Activated T-cell treated with anti-CD3 and anti-CD28 coated beads, Interleukin-2, amount 50 U/mL, for 4 hours (primary cell): ENCODE measurements at regions not wholly inside any gene's neighbourhood (a gene's known extent, or its start where the extent isn't known, plus 50 kb on each side); places are given as distances from the start of the nearest gene placed in this dataset.
A peak's percentile ranks its signal among the peaks of the same experiment; 100 is the strongest.
"Not testable (repeated sequence)": the region's sequence is repeated elsewhere in the genome, so short reads cannot be mapped to it uniquely, and the experiment has no call there.

Source experiments
- ATAC-seq, 2 donors: fragments of 200-7000 bp; cut with Tn5 transposase; one replicate each; pipeline ENCODE4 v1.10.0; 2021
- DNase-seq: peaks from one replicate; pipeline ENCODE4 v3.0.0-alpha.2; 2020
- H3K27me3 Mint-ChIP-seq: one replicate; pipeline ENCODE4 v1.8.0; 2021; ENCODE audit warnings: low read depth, mixed read lengths
- H3K36me3 Mint-ChIP-seq: one replicate; pipeline ENCODE4 v1.8.0; 2022; ENCODE audit warnings: mixed read lengths; ENCODE audit not compliant: insufficient read depth
- H3K4me1 Mint-ChIP-seq: one replicate; pipeline ENCODE4 v1.8.0; 2021; ENCODE audit warnings: low read depth, mixed read lengths
- H3K4me3 Mint-ChIP-seq: one replicate; pipeline ENCODE4 v1.8.0; 2021; ENCODE audit warnings: mild to moderate bottlenecking, moderate library complexity, mixed read lengths
- H3K9me3 Mint-ChIP-seq: one replicate; pipeline ENCODE4 v1.8.0; 2021; ENCODE audit warnings: mixed read lengths

DNA sequence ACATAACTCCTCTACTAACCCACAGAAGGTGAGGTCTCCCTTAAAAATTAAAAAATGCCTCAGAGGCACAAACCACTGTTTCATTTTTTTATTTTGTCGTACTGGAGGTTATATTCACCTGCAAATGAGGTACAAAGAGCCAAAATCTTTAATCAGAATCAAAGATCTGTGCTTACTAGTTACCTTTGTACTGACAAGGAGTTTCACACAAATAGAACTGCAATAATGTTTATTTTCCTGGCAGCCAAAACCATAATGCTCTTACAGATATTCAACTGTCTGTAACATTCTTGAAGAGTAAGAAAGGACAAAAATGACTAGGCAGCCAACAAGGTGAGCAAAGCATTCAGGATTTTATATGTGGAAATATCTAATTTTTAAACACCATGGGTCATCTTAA, 105.1 kb upstream of the NOL4 start:
- DNase-seq (no peak), ATAC-seq (no peak)
- no peaks in the 10 kb centered on the region for H3K27me3 Mint-ChIP-seq
- no peaks in the 10 kb centered on the region for H3K36me3 Mint-ChIP-seq
- H3K9me3 Mint-ChIP-seq: peaks cover 4% of the 10 kb centered on the region
- no peak overlapping the region for H3K4me3 Mint-ChIP-seq
- H3K4me1 Mint-ChIP-seq: no peaks in the 10 kb centered on the region

DNA sequence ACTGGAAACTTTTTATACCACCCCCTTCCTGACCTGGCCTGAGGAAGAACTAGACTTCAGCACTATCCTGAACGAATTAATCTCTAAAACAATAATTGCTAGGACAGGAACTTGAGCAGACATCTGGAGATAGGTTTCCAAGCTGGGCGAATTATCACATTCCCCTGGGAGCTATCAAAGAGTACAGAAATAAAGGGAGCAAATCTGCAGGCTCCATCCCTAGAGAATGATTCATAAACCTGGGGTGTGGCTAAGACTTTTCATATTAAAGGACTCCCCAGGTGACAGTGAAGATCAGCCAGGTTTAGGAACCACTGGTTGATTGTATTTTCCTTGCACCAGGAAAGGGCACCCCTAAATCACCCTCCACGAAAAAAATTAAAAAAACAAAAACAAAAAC, 105.6 kb upstream of the NOL4 start:
- Mint-ChIP-seq H3K36me3 (no peaks in the 10 kb centered on the region), H3K9me3 (peaks cover 4% of the 10 kb centered on the region), H3K4me3 (no peak overlapping the region), H3K4me1 (no peaks in the 10 kb centered on the region), H3K27me3 (no peaks in the 10 kb centered on the region)
- DNase-seq: no peak
- ATAC-seq: no peak

DNA sequence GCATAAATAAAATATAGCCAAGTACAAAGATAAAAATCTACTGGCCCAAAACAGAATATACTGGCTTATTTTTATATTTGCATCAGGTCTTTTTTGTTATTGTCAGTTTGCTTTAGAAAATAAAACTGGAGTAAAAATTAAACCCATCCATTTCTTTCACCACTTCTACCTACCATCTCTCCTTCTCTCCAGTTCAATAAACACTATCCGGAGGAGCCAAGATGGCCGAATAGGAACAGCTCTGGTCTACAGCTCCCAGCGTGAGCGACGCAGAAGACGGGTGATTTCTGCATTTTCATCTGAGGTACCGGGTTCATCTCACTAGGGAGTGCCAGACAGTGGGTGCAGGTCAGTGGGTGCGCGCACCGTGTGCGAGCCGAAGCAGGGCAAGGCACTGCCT, 106.2 kb upstream of the NOL4 start:
- H3K4me1 Mint-ChIP-seq: not testable (repeated sequence)

DNA sequence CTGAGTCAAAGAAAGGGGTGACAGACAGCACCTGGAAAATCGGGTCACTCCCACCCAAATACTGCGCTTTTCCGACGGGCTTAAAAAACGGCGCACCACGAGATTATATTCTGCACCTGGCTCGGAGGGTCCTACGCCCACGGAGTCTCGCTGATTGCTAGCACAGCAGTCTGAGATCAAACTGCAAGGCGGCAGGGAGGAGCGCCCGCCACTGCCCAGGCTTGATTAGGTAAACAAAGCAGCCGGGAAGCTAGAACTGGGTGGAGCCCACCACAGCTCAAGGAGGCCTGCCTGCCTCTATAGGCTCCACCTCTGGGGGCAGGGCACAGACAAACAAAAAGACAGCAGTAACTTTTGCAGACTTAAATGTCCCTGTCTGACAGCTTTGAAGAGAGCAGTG, 106.6 kb upstream of the NOL4 start:
- not testable (repeated sequence) for H3K36me3 Mint-ChIP-seq, ATAC-seq, H3K27me3 Mint-ChIP-seq, H3K9me3 Mint-ChIP-seq, H3K4me3 Mint-ChIP-seq, H3K4me1 Mint-ChIP-seq, DNase-seq

More for the DNA sequence above, 106.2 kb upstream of the NOL4 start:
- not testable (repeated sequence) for ATAC-seq, H3K9me3 Mint-ChIP-seq, DNase-seq, H3K36me3 Mint-ChIP-seq, H3K27me3 Mint-ChIP-seq, H3K4me3 Mint-ChIP-seq

DNA sequence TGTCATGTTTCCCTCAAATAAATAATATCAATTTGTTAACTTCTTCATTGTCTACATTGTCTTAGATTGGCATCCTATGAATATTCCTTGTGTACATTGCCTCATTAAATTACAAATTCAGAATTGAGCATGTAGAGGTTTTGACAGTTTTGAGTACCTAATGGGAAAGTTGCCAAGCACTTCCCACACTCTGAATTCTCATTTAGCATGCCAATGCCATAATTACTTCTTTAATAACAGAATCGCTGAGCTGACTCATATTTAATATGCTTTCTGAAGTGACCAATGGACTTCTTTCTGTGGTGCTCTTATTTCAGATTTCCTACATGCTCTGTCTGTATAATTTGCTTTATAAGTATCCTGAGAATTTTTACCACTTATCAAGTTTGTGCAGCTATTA, 114.4 kb upstream of the NOL4 start:
- Mint-ChIP-seq H3K4me3 (no peak overlapping the region), H3K27me3 (no peaks in the 10 kb centered on the region), H3K36me3 (no peaks in the 10 kb centered on the region), H3K4me1 (no peaks in the 10 kb centered on the region), H3K9me3 (peaks cover 21% of the 10 kb centered on the region)
- DNase-seq: no peak
- ATAC-seq: no peak

DNA sequence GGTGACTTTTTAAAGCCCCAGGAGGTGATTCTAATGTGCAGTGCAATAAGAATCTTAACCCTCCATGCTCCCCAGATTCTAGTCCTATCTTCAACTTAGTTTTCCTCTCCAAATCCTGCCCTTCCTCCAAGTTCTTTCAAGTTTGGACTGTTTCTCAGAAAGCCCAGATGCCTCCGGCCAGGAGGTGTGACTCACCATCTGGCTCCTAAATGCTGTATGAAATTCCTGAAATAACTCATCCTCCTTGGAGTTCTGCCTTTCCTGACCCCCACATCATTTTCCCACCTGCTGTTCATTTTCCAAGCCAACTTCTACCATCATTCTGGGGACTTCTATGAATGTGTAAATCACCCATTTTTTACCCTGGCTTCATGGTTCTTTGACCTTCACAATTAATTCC, 118.2 kb upstream of the NOL4 start:
- Mint-ChIP-seq H3K36me3 (no peaks in the 10 kb centered on the region), H3K9me3 (peaks cover 21% of the 10 kb centered on the region), H3K4me1 (no peaks in the 10 kb centered on the region), H3K4me3 (no peak overlapping the region), H3K27me3 (no peaks in the 10 kb centered on the region)
- DNase-seq: no peak
- no peak for ATAC-seq

DNA sequence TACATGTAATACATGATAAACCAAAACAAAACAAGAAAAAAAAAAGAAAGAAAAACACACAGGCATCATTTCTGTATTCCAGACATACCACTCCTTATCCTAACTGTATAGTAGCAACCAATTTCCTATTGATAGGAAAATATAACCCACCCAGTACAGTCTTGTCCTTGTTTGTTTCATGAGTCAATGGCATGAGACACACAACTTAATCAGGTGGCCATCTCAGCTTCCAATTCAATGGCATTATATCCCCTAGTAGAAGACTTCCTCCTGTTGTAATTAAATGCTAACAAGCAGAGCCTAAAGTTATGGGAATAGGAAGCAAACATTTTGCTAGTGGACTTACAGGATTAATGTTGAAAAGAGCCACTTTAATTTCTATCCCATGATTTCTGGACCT, 121.0 kb upstream of the NOL4 start:
- no peaks in the 10 kb centered on the region for H3K27me3 Mint-ChIP-seq
- H3K4me1 Mint-ChIP-seq: no peaks in the 10 kb centered on the region
- ATAC-seq (no peak), DNase-seq (no peak)
- no peak overlapping the region for H3K4me3 Mint-ChIP-seq
- peaks cover 17% of the 10 kb centered on the region for H3K9me3 Mint-ChIP-seq
- no peaks in the 10 kb centered on the region for H3K36me3 Mint-ChIP-seq

DNA sequence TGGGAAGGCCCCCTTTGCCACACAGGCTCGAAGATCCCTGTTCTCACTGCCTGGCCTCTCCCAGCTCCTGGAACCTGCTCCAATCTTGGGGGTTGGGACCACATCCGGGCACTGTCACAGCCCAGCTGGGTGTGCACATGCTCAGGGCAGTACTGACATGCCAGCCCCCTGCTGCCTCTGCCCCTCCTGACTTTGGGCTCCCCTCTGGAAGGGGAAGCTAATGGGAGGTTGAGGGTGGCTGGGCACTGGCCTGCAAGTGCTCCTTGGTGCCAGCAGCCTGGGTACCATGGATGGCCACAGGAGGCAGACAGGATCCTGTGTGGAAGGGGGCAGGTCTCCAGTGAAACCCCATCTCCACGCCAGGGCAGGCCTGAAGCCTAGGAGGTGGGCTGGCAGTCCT, 126.1 kb upstream of the NOL4 start:
- H3K27me3 Mint-ChIP-seq: no peaks in the 10 kb centered on the region
- no peaks in the 10 kb centered on the region for H3K9me3 Mint-ChIP-seq

DNA sequence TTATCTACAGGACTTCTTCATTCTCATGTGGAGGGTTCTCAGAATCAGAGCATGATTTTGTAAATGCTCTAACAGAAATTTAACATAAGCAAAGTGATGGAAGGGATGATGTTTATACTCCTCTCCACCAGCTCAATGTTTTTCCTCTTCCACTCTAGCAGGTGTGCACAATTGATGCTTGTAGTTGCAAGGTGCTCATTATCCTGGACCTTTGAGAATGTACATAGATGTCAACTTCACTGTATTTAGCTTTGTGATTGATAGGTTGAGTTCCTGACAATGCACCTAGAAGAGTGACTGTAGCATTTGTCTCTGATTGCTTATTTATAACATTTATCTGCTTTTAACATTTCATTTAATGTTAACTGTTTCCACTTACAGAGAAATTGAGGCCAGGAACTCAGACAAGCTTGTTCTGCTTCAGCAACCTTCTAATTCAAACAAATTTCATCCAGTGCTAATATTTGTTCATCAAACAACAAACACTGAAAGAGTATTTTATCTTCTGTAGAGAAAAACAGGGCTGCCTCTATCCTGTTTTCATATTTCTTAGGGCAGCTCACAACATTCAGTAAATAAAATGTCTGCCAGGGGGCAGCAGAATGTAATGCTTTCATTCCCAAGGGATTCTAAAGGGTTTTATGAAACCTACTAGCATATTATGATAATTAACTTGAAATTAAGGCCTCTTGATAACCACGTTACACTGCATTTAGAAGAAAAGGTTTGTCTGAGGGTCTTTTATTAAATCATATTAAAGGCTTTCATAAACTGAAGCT, 127.9 kb upstream of the NOL4 start:
- DNase-seq (no peak), ATAC-seq (no peak)
- Mint-ChIP-seq H3K27me3 (no peaks in the 10 kb centered on the region), H3K36me3 (no peaks in the 10 kb centered on the region), H3K4me1 (no peaks in the 10 kb centered on the region), H3K4me3 (no peak overlapping the region), H3K9me3 (peaks cover 10% of the 10 kb centered on the region)

More for the DNA sequence above, 126.1 kb upstream of the NOL4 start:
- Mint-ChIP-seq H3K4me1 (no peaks in the 10 kb centered on the region), H3K4me3 (no peak overlapping the region), H3K36me3 (no peaks in the 10 kb centered on the region)
- ATAC-seq (peak in 1 of 2 donors; percentile 10), DNase-seq (no peak)

DNA sequence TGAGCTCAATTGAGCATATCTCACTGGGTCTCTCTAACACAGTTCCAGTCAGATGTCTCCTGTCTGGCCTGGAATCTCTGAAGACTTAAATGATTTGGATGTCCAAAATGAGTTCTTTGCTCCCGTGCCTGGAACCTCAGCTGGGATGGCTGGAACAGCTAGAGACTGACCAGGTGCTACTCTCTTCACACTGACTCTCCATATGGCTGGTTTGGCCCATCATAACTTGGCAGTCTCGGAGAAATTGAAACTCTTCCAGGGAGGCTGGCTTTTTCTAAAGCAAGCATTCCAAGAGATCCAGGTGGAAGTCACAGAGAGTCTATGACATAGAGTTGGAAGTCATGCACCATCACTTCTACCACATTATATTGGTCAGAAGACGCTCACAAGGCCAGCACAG, 129.6 kb upstream of the NOL4 start:
- ATAC-seq: no peak
- Mint-ChIP-seq H3K4me3 (no peak overlapping the region), H3K9me3 (peaks cover 13% of the 10 kb centered on the region), H3K36me3 (no peaks in the 10 kb centered on the region), H3K27me3 (no peaks in the 10 kb centered on the region), H3K4me1 (no peaks in the 10 kb centered on the region)
- DNase-seq: no peak

DNA sequence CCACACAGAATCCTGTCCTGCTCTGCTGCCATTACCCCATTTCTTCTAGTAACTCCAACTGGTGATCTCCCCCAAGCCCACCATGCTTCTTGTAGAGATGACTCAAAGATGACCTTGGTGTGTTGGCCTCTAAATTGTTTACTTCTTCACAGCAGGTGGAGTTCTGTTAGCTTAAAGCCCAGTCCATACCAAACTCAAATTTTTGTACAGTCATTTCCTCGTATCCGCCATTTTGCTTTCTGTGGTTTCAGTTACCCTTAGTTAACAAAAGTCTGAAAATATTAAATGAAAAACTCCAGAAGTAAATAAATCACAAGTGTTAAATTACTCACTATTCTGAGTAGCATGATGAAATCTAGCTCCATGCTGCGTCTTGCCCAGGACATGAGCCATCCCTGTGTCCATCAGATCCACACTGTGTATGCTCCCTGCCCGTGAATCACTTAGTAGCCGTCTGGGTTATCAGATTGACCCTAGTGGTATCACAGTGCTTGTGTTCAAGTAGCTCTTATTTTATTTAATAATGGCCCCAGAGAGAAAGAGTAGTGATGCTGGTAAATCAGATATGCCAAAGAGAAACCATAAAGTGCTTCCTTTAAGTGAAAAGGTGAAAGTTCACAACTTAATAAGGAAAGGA, 133.3 kb upstream of the NOL4 start:
- ATAC-seq (no peak), DNase-seq (no peak)
- H3K9me3 Mint-ChIP-seq: peaks cover 13% of the 10 kb centered on the region
- H3K4me1 Mint-ChIP-seq: no peaks in the 10 kb centered on the region
- no peak overlapping the region for H3K4me3 Mint-ChIP-seq
- H3K36me3 Mint-ChIP-seq: no peaks in the 10 kb centered on the region
- H3K27me3 Mint-ChIP-seq: no peaks in the 10 kb centered on the region

DNA sequence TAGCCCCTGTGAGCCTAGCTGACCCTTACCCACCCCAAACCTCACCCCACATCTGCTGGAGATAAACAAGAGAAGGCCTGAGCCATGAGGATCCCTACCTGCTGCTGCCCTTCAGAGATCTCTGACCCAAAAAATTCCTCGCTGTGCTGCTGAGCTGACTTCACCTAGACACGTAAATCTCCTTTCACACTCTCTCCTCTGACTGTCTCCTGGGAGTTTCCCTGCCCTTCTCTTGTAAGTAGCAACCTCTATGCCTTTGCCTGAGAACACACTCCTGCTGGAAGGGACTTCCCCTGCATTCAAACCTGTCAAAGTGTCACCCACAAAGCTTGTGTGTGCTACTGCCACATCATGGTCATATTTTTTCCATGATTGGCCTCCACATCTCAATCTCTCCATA, 134.2 kb upstream of the NOL4 start:
- peaks cover 13% of the 10 kb centered on the region for H3K9me3 Mint-ChIP-seq
- no peak for ATAC-seq

DNA sequence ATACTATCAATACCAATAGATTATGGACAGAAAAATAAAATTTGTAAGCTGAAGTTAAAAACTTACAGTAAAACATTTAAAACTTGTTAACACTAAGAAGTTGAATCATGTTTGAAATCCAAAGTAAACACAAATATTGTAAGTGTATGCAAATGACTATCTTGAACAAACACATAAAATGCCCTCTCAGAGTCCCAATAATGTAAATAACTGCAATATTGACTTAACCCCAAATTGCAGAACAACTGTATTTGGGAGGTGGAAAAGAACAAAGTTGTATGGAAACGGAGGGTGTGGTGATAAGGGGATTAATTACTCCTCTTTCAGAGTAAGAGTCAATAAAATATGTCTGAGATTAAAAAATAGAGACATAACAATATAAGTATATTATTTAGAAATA, 140.0 kb upstream of the NOL4 start:
- DNase-seq (no peak), ATAC-seq (no peak)
- Mint-ChIP-seq H3K27me3 (no peaks in the 10 kb centered on the region), H3K4me1 (no peaks in the 10 kb centered on the region), H3K9me3 (peaks cover 4% of the 10 kb centered on the region), H3K4me3 (no peak overlapping the region), H3K36me3 (no peaks in the 10 kb centered on the region)

More for the DNA sequence above, 134.2 kb upstream of the NOL4 start:
- no peaks in the 10 kb centered on the region for H3K4me1 Mint-ChIP-seq
- H3K36me3 Mint-ChIP-seq: no peaks in the 10 kb centered on the region
- DNase-seq: no peak
- H3K27me3 Mint-ChIP-seq: no peaks in the 10 kb centered on the region
- no peak overlapping the region for H3K4me3 Mint-ChIP-seq

DNA sequence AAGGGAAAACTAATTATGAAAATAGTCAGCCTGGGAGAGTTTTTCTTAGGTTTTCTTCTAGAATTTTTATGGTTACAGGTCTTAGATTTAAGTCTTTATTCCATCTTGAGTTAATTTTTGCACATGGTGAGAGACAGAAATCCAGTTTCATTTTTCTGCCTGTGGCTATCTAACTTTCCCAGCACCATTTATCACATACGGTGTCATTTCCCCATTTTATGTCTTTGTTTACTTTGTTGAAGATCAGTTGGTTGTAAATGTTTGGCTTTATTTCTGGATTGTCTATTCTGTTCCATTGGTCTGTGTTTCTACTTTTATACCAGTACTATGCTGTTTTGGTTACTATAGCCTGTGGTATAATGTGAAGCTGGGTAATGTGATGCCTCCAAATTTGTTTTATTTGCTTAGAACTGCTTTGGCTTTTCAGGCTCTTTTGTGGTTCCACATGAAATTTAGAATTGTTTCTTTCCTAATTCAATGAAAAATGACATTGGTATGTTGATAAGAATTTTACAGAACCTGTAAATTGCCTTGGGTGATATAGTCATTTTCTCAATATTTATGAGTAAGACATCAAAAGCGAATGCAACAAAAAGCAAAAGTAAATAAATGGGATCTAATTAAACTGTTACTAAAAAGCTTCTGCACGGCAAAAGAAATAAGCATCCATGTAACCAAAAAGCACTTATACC, 146.1 kb upstream of the NOL4 start:
- H3K36me3 Mint-ChIP-seq: no peaks in the 10 kb centered on the region
- H3K9me3 Mint-ChIP-seq: peaks cover 12% of the 10 kb centered on the region
- DNase-seq (no peak), ATAC-seq (no peak)
- H3K27me3 Mint-ChIP-seq: no peaks in the 10 kb centered on the region
- no peaks in the 10 kb centered on the region for H3K4me1 Mint-ChIP-seq
- no peak overlapping the region for H3K4me3 Mint-ChIP-seq

DNA sequence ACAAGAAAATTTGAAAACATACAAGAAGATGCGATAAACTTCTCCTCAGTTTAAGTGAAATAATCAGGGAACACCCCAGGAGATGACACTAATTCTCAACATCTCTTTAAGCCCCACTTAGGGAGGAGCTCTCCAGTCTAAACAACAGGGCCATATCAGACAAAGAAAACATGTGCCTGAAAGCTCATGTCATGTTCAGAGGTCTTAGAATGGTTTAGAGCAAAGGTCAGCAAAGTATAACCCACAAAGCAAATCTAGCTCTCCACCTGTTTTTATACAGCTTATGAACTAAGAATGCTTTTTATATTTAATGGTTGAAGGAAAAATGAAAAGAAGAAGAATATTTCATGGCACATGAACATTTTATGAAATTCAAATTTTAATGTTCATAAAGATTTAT, 155.6 kb upstream of the NOL4 start:
- Mint-ChIP-seq H3K4me1 (no peaks in the 10 kb centered on the region), H3K36me3 (no peaks in the 10 kb centered on the region), H3K4me3 (no peak overlapping the region), H3K9me3 (peaks cover 8% of the 10 kb centered on the region), H3K27me3 (no peaks in the 10 kb centered on the region)
- DNase-seq (no peak), ATAC-seq (no peak)
